ENCODE measurements at regions not wholly inside any gene's neighbourhood (a gene's known extent, or its start where the extent isn't known, plus 50 kb on each side); places are given as distances from the start of the nearest gene placed in this dataset.
A peak's percentile ranks its signal among the peaks of the same experiment; 100 is the strongest.

GRCh38 chr2:143918465-143918989 lies 601.4 kb downstream of the ZEB2 start:
- no peaks in the 10 kb centered on the region for H3K27me3 ChIP-seq
- H3K27ac ChIP-seq = no peak overlapping the region
- no peak overlapping the region for H3K4me3 ChIP-seq
- no peaks in the 10 kb centered on the region for H3K36me3 ChIP-seq
- DNase-seq (no peak), ATAC-seq (ENCODE audit: low FRiP score in 2 of 2) (no peak)
- TF ChIP-seq POLR2AphosphoS5 (IDR thresholded peaks at IDR 0.05) (no peak), CTCF (IDR thresholded peaks at IDR 0.05) (no peak), POLR2A (IDR thresholded peaks at IDR 0.05) (no peak), EP300 (IDR thresholded peaks at IDR 0.05) (no peak)
- WGBS, 2 donors = 97 to 98% methylated on average over 1 of the region's 1 CpG
- no peaks in the 10 kb centered on the region for H3K4me1 ChIP-seq
- H3K9me3 ChIP-seq = peaks cover 0 to 16% (median 13%) of the 10 kb centered on the region in 4 donors

- no peaks in the 10 kb centered on the region for H3K36me3 ChIP-seq
- no peaks in the 10 kb centered on the region for H3K27me3 ChIP-seq
- TF ChIP-seq CTCF (IDR thresholded peaks at IDR 0.05) (no peak), POLR2A (IDR thresholded peaks at IDR 0.05) (no peak), POLR2AphosphoS5 (IDR thresholded peaks at IDR 0.05) (no peak), EP300 (IDR thresholded peaks at IDR 0.05) (no peak)
- H3K4me3 ChIP-seq = no peak overlapping the region
- DNase-seq (no peak), ATAC-seq (ENCODE audit: low FRiP score in 2 of 2) (no peak)
- no peaks in the 10 kb centered on the region for H3K4me1 ChIP-seq
- no peak overlapping the region for H3K27ac ChIP-seq
- peaks cover 0 to 16% (median 13%) of the 10 kb centered on the region in 4 donors for H3K9me3 ChIP-seq
Observed at GRCh38 chr2:143916781-143917180, 603.1 kb downstream of the ZEB2 start.

GRCh38 chr2:143909577-143910353 lies 610.2 kb downstream of the ZEB2 start:
- no peak for ATAC-seq (ENCODE audit: low FRiP score in 2 of 2)
- H3K4me3 ChIP-seq = peak overlapping the region in 1 of 4 donors; percentile 19
- no peaks in the 10 kb centered on the region for H3K4me1 ChIP-seq
- 64 to 75% methylated on average over 13 of the region's 13 CpGs for WGBS, 2 donors
- TF ChIP-seq POLR2A (IDR thresholded peaks at IDR 0.05) = no peak
- no peak for TF ChIP-seq POLR2AphosphoS5 (IDR thresholded peaks at IDR 0.05)
- TF ChIP-seq CTCF (IDR thresholded peaks at IDR 0.05) = no peak
- TF ChIP-seq EP300 (IDR thresholded peaks at IDR 0.05) = no peak
- no peak overlapping the region for H3K27ac ChIP-seq
- H3K27me3 ChIP-seq = no peaks in the 10 kb centered on the region
- no peaks in the 10 kb centered on the region for H3K36me3 ChIP-seq
- DNase-seq = no peak
- no peaks in the 10 kb centered on the region for H3K9me3 ChIP-seq

- H3K4me3 ChIP-seq = no peak overlapping the region
- 83 to 92% methylated on average over 6 to 7 of the region's 7 CpGs for WGBS, 2 donors
- H3K27ac ChIP-seq = no peak overlapping the region
- H3K36me3 ChIP-seq = no peaks in the 10 kb centered on the region
- TF ChIP-seq CTCF (IDR thresholded peaks at IDR 0.05) = no peak
- no peak for TF ChIP-seq POLR2A (IDR thresholded peaks at IDR 0.05)
- no peak for TF ChIP-seq POLR2AphosphoS5 (IDR thresholded peaks at IDR 0.05)
- no peak for TF ChIP-seq EP300 (IDR thresholded peaks at IDR 0.05)
- no peaks in the 10 kb centered on the region for H3K27me3 ChIP-seq
- ATAC-seq (ENCODE audit: low FRiP score in 2 of 2) = no peak
- no peaks in the 10 kb centered on the region for H3K4me1 ChIP-seq
- H3K9me3 ChIP-seq = no peaks in the 10 kb centered on the region
- DNase-seq = no peak
Observed at GRCh38 chr2:143908843-143909242, 611.1 kb downstream of the ZEB2 start.

- no peaks in the 10 kb centered on the region for H3K36me3 ChIP-seq
- no peak overlapping the region for H3K27ac ChIP-seq
- TF ChIP-seq POLR2AphosphoS5 (IDR thresholded peaks at IDR 0.05) (no peak), POLR2A (IDR thresholded peaks at IDR 0.05) (no peak), CTCF (IDR thresholded peaks at IDR 0.05) (no peak), EP300 (IDR thresholded peaks at IDR 0.05) (no peak)
- H3K4me3 ChIP-seq = no peak overlapping the region
- no peaks in the 10 kb centered on the region for H3K9me3 ChIP-seq
- ATAC-seq (ENCODE audit: low FRiP score in 2 of 2) (peak in 1 of 2 donors; percentile 51), DNase-seq (no peak)
- H3K4me1 ChIP-seq = no peaks in the 10 kb centered on the region
- 92 to 99% methylated on average over 7 of the region's 7 CpGs for WGBS, 2 donors
- no peaks in the 10 kb centered on the region for H3K27me3 ChIP-seq
Observed at GRCh38 chr2:143907801-143908200, 612.1 kb downstream of the ZEB2 start.

Measured in upper lobe of left lung (tissue), 6 donors.